Stimulated activated CD4-positive, alpha-beta T cell treated with anti-CD3 and anti-CD28 coated beads, Interleukin-4, amount 100 ng/mL, for 48 hours (primary cell): ENCODE measurements at regions not wholly inside any gene's neighbourhood (a gene's known extent, or its start where the extent isn't known, plus 50 kb on each side); places are given as distances from the start of the nearest gene placed in this dataset.

Experiments used
- DNase-seq, 2 donors: peaks; one replicate each; pipeline ENCODE4 v3.0.0-alpha.2; 2020; ENCODE audit warnings: low read depth in 2 of 2

- DNase-seq = no peak
Observed at GRCh38 chr11:15485432-15485831, 370.7 kb downstream of the INSC start.

GRCh38 chr11:15489281-15489680 lies 374.6 kb downstream of the INSC start:
- DNase-seq = no peak

GRCh38 chr11:15490535-15490934 lies 375.8 kb downstream of the INSC start:
- DNase-seq = no peak

- no peak for DNase-seq
Observed at GRCh38 chr11:15493066-15493465, 378.3 kb downstream of the INSC start.

GRCh38 chr11:15493921-15494620 lies 379.3 kb downstream of the INSC start:
- DNase-seq = no peak

- no peak for DNase-seq
Observed at GRCh38 chr11:15494740-15495139, 380.0 kb downstream of the INSC start.

GRCh38 chr11:15495462-15495861 lies 380.7 kb downstream of the INSC start:
- DNase-seq = no peak

GRCh38 chr11:15497366-15497765 lies 382.6 kb downstream of the INSC start:
- no peak for DNase-seq

GRCh38 chr11:15499674-15500073 lies 385.0 kb downstream of the INSC start:
- no peak for DNase-seq

GRCh38 chr11:15500643-15501042 lies 385.9 kb downstream of the INSC start:
- DNase-seq = no peak

GRCh38 chr11:15501566-15501965 lies 386.8 kb downstream of the INSC start:
- no peak for DNase-seq

- DNase-seq = no peak
Observed at GRCh38 chr11:15505155-15505554, 390.4 kb downstream of the INSC start.

- DNase-seq = no peak
Observed at GRCh38 chr11:15507592-15507991, 392.9 kb downstream of the INSC start.

GRCh38 chr11:15509082-15509481 lies 394.4 kb downstream of the INSC start:
- DNase-seq = no peak

- no peak for DNase-seq
Observed at GRCh38 chr11:15519124-15519791, 404.5 kb downstream of the INSC start.

GRCh38 chr11:15519911-15520310 lies 405.2 kb downstream of the INSC start:
- DNase-seq = no peak

GRCh38 chr11:15523543-15523942 lies 408.8 kb downstream of the INSC start:
- no peak for DNase-seq

GRCh38 chr11:15525582-15525981 lies 410.9 kb downstream of the INSC start:
- DNase-seq = no peak

- no peak for DNase-seq
Observed at GRCh38 chr11:15526032-15526431, 411.3 kb downstream of the INSC start.

GRCh38 chr11:15526859-15527450 lies 412.2 kb downstream of the INSC start:
- DNase-seq = no peak

GRCh38 chr11:15532432-15532831 lies 417.7 kb downstream of the INSC start:
- DNase-seq = no peak

- no peak for DNase-seq
Observed at GRCh38 chr11:15534266-15534665, 419.5 kb downstream of the INSC start.

- no peak for DNase-seq
Observed at GRCh38 chr11:15535414-15535813, 420.7 kb downstream of the INSC start.
